ENCODE measurements at regions not wholly inside any gene's neighbourhood (a gene's known extent, or its start where the extent isn't known, plus 50 kb on each side); places are given as distances from the start of the nearest gene placed in this dataset.

DNA sequence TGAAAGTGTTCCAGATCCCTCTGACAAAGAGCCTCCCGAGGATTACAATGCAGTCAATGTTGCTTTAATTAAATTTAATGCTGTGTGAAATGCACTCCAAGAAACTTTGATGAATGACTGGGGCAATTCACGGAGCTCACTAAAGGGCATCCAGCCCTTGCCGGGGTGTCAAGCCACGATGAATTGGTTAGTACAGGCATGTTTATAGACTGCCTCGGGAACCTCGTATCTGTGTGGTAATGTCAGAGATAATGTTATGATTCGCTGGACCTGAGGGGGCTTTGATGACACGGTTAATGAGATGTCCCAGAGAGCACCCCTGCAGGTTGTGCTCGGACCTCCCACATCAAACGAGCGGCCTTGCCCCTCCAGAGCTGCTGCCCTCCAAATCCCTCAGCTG lies 428.8 kb downstream of the NKX6-1 start:
- H3K36me3 ChIP-seq (ENCODE audit: control insufficient read depth, insufficient read depth, low read length), result no peaks in the 10 kb centered on the region
- TF ChIP-seq, protein P1, sequence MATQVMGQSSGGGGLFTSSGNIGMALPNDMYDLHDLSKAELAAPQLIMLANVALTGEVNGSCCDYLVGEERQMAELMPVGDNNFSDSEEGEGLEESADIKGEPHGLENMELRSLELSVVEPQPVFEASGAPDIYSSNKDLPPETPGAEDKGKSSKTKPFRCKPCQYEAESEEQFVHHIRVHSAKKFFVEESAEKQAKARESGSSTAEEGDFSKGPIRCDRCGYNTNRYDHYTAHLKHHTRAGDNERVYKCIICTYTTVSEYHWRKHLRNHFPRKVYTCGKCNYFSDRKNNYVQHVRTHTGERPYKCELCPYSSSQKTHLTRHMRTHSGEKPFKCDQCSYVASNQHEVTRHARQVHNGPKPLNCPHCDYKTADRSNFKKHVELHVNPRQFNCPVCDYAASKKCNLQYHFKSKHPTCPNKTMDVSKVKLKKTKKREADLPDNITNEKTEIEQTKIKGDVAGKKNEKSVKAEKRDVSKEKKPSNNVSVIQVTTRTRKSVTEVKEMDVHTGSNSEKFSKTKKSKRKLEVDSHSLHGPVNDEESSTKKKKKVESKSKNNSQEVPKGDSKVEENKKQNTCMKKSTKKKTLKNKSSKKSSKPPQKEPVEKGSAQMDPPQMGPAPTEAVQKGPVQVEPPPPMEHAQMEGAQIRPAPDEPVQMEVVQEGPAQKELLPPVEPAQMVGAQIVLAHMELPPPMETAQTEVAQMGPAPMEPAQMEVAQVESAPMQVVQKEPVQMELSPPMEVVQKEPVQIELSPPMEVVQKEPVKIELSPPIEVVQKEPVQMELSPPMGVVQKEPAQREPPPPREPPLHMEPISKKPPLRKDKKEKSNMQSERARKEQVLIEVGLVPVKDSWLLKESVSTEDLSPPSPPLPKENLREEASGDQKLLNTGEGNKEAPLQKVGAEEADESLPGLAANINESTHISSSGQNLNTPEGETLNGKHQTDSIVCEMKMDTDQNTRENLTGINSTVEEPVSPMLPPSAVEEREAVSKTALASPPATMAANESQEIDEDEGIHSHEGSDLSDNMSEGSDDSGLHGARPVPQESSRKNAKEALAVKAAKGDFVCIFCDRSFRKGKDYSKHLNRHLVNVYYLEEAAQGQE (IDR thresholded peaks at IDR 0.05; ENCODE audit: insufficient read depth in 1 of 2, low read depth in 2 of 2, low read length in 1 of 2), result no peak
- TF ChIP-seq TCF7L2 (IDR thresholded peaks at IDR 0.05; ENCODE audit: low read depth, low read length) (no peak), CTCF (IDR thresholded peaks at IDR 0.05) (no peak), SIN3A (IDR thresholded peaks at IDR 0.05; ENCODE audit: borderline replicate concordance, insufficient read depth, low read depth, low read length) (no peak), POLR2AphosphoS5 (IDR thresholded peaks at IDR 0.05; ENCODE audit: low read depth, low read length) (no peak)
- in situ Hi-C loops (cut with HindIII; ENCODE audit: low pct_unique_long_range_greater_than_20kb, low sequenced_read_pairs), result no loop called here
- ATAC-seq (no peak), DNase-seq (ENCODE audit: low read depth, low spot score) (no peak)
- no peaks in the 10 kb centered on the region for H3K9me3 ChIP-seq (ENCODE audit: control insufficient read depth, insufficient read depth, low read depth, low read length)
- BruUV-seq (replicated peaks), result no TSS peak
- peaks cover 6% of the 10 kb centered on the region for H3K27me3 ChIP-seq (ENCODE audit: control insufficient read depth, insufficient read depth, low read length)
- ChIA-PET POLR2A (no interaction called here), CTCF (interaction anchor here (0.7 kb wide), 1 partner anchor 12 kb away, joined by 3 read pairs; no protein-coding TSS in a partner anchor)
- intact Hi-C loops (cut with micrococcal nuclease; ENCODE audit: unreplicated experiment), result no loop called here
- H3K4me3 ChIP-seq (ENCODE audit: low read depth in 2 of 2, low read length in 2 of 2), result no peak overlapping the region
- no peak overlapping the region for H3K27ac ChIP-seq (ENCODE audit: low read length)
- no peaks in the 10 kb centered on the region for H3K4me1 ChIP-seq (ENCODE audit: control insufficient read depth, insufficient read depth, low read length)

- in situ Hi-C loops (cut with HindIII; ENCODE audit: low pct_unique_long_range_greater_than_20kb, low sequenced_read_pairs), result no loop called here
- CTCF ChIA-PET, result no interaction called here
- Histone ChIP-seq H3K36me3 (ENCODE audit: control insufficient read depth, insufficient read depth, low read length) (no peaks in the 10 kb centered on the region), H3K27me3 (ENCODE audit: control insufficient read depth, insufficient read depth, low read length) (no peaks in the 10 kb centered on the region), H3K4me3 (ENCODE audit: low read depth in 2 of 2, low read length in 2 of 2) (no peak overlapping the region), H3K9me3 (ENCODE audit: control insufficient read depth, insufficient read depth, low read depth, low read length) (no peaks in the 10 kb centered on the region), H3K27ac (ENCODE audit: low read length) (no peak overlapping the region), H3K4me1 (ENCODE audit: control insufficient read depth, insufficient read depth, low read length) (no peaks in the 10 kb centered on the region)
- intact Hi-C loops (cut with micrococcal nuclease; ENCODE audit: unreplicated experiment), result no loop called here
- POLR2A ChIA-PET, result no interaction called here
- no TSS peak for BruUV-seq (replicated peaks)
- ATAC-seq (no peak), DNase-seq (ENCODE audit: low read depth, low spot score) (no peak)
- no peak for TF ChIP-seq POLR2AphosphoS5 (IDR thresholded peaks at IDR 0.05; ENCODE audit: low read depth, low read length)
- TF ChIP-seq, protein P1 (IDR thresholded peaks at IDR 0.05; ENCODE audit: insufficient read depth in 1 of 2, low read depth in 2 of 2, low read length in 1 of 2), result no peak
- no peak for TF ChIP-seq CTCF (IDR thresholded peaks at IDR 0.05)
- TF ChIP-seq SIN3A (IDR thresholded peaks at IDR 0.05; ENCODE audit: borderline replicate concordance, insufficient read depth, low read depth, low read length), result no peak
- no peak for TF ChIP-seq TCF7L2 (IDR thresholded peaks at IDR 0.05; ENCODE audit: low read depth, low read length)
These were observed 435.5 kb downstream of the NKX6-1 start for GRCh38 chr4:84063619-84064018.
